HG03039 (cell line): ENCODE measurements at regions not wholly inside any gene's neighbourhood (a gene's known extent, or its start where the extent isn't known, plus 50 kb on each side); places are given as distances from the start of the nearest gene placed in this dataset.
"Not testable (repeated sequence)": the region's sequence is repeated elsewhere in the genome, so short reads cannot be mapped to it uniquely, and the experiment has no call there.

Experiments
- ATAC-seq: cut with Tn5 transposase; IDR thresholded peaks from one replicate; pipeline ENCODE4 v1.9.1; 2021; ENCODE audit warnings: mild to moderate bottlenecking, moderate library complexity; ENCODE audit not compliant: unreplicated experiment

- not testable (repeated sequence) for ATAC-seq
Observed at GRCh38 chr9:103611950-103612349, 482.2 kb upstream of the SMC2 start.

GRCh38 chr9:103615994-103616393 lies 478.1 kb upstream of the SMC2 start:
- no peak for ATAC-seq

GRCh38 chr9:103617046-103617445 lies 477.1 kb upstream of the SMC2 start:
- no peak for ATAC-seq

- ATAC-seq = no peak
Observed at GRCh38 chr9:103625161-103625804, 468.8 kb upstream of the SMC2 start.

- ATAC-seq = no peak
Observed at GRCh38 chr9:103627731-103628130, 466.4 kb upstream of the SMC2 start.

GRCh38 chr9:103649086-103649485 lies 445.0 kb upstream of the SMC2 start:
- no peak for ATAC-seq

- ATAC-seq = no peak
Observed at GRCh38 chr9:103658156-103658555, 436.0 kb upstream of the SMC2 start.

GRCh38 chr9:103660830-103661229 lies 433.3 kb upstream of the SMC2 start:
- no peak for ATAC-seq

GRCh38 chr9:103661663-103662062 lies 432.4 kb upstream of the SMC2 start:
- no peak for ATAC-seq

- ATAC-seq = no peak
Observed at GRCh38 chr9:103669296-103669695, 424.8 kb upstream of the SMC2 start.

- ATAC-seq = no peak
Observed at GRCh38 chr9:103674271-103674670, 419.8 kb upstream of the SMC2 start.

- ATAC-seq = no peak
Observed at GRCh38 chr9:103680581-103680980, 413.5 kb upstream of the SMC2 start.

- ATAC-seq = no peak
Observed at GRCh38 chr9:103681435-103681834, 412.7 kb upstream of the SMC2 start.

GRCh38 chr9:103700195-103700962 lies 393.7 kb upstream of the SMC2 start:
- ATAC-seq = no peak

GRCh38 chr9:103702572-103702971 lies 391.5 kb upstream of the SMC2 start:
- no peak for ATAC-seq

GRCh38 chr9:103707181-103707580 lies 386.9 kb upstream of the SMC2 start:
- no peak for ATAC-seq

- ATAC-seq = no peak
Observed at GRCh38 chr9:103709366-103709765, 384.7 kb upstream of the SMC2 start.

- no peak for ATAC-seq
Observed at GRCh38 chr9:103713631-103714030, 380.5 kb upstream of the SMC2 start.

- no peak for ATAC-seq
Observed at GRCh38 chr9:103714992-103715391, 379.1 kb upstream of the SMC2 start.

- no peak for ATAC-seq
Observed at GRCh38 chr9:103721056-103721455, 373.1 kb upstream of the SMC2 start.

GRCh38 chr9:103730866-103731265 lies 363.2 kb upstream of the SMC2 start:
- ATAC-seq = no peak

GRCh38 chr9:103731541-103731940 lies 362.6 kb upstream of the SMC2 start:
- ATAC-seq = no peak

GRCh38 chr9:103734471-103734870 lies 359.6 kb upstream of the SMC2 start:
- ATAC-seq = no peak
